ENCODE measurements at regions not wholly inside any gene's neighbourhood (a gene's known extent, or its start where the extent isn't known, plus 50 kb on each side); places are given as distances from the start of the nearest gene placed in this dataset.

DNA sequence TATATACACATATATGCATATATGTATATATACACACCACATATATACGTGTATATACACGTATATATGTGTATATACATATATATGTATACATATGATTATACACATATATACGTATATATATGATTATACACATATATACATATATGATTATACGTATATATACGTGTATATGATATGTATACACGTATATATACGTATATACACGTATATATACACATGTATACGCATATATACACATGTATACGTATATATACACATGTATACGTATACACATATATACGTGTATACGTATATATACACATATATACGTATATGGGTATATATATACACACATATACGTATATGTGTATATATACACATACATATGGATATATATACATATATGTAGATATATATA lies 62.1 kb upstream of the HMGXB4 start:
- Histone ChIP-seq H3K4me2 (no peak overlapping the region), H3K4me1 (no peaks in the 10 kb centered on the region), H3K36me3 (no peaks in the 10 kb centered on the region), H4K20me1 (no peaks in the 10 kb centered on the region), H3K9ac (no peak overlapping the region), H3K4me3 (no peak overlapping the region), H3K27me3 (no peaks in the 10 kb centered on the region), H3K27ac (no peak overlapping the region), H3K9me3 (replicated peaks in 1 of 11) (peaks cover 4 to 19% (median 9%) of the 10 kb centered on the region in 11 experiments; a peak in 21 of 22 replicates)
- no peak for TF ChIP-seq Cebpa-rat (IDR thresholded peaks at IDR 0.05)

DNA sequence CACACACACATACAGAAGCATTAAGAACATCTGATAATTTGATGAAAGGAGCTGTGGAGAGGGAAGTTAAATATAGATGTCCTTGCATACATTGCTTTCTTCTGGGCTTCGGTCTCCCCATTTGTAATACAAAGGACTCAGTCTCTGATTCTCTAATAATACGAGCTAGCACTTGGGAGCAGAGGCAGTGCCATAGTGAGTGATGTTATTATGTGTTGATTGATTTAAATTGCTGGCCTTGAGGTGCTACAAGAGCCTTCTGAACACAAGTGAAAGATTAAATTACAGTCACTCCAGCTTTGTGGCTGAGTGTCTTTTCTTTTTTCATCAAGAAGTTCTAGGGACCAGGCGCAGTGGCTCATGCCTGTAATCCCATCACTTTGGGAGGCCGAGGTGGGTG lies 61.5 kb upstream of the HMGXB4 start:
- Histone ChIP-seq H3K9ac (no peak overlapping the region), H3K4me2 (no peak overlapping the region), H3K9me3 (replicated peaks in 1 of 11) (peaks cover 0 to 13% (median 4%) of the 10 kb centered on the region in 11 experiments; a peak in 17 of 22 replicates), H4K20me1 (no peaks in the 10 kb centered on the region), H3K27me3 (no peaks in the 10 kb centered on the region), H3K27ac (no peak overlapping the region), H3K4me3 (no peak overlapping the region), H3K36me3 (no peaks in the 10 kb centered on the region), H3K4me1 (no peaks in the 10 kb centered on the region)
- no peak for TF ChIP-seq Cebpa-rat (IDR thresholded peaks at IDR 0.05)

DNA sequence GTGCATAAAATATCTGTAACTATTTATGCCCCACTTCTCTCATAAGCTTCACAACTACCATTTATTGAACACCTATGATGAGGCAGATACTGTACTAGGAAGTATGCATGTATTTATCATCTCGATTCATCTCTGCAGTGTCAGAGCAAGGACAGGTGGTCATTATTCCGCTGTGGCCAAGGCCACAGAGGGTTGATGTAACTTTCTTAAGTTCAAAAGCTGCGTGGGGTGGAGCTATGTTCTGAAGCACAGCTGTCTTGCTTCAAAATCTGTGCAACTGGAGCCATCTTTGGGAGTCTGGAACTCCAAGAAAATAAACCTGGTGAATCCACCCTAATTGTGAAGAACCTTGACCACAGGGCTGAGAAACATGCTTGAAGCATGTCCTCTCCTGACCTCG lies 60.2 kb upstream of the HMGXB4 start:
- Histone ChIP-seq H3K4me3 (no peak overlapping the region), H3K4me1 (no peaks in the 10 kb centered on the region), H3K27me3 (no peaks in the 10 kb centered on the region), H3K9ac (no peak overlapping the region), H3K4me2 (no peak overlapping the region), H3K27ac (no peak overlapping the region), H3K9me3 (replicated peaks in 1 of 11) (peaks cover 0 to 10% (median 0%) of the 10 kb centered on the region in 11 experiments; a peak in 7 of 22 replicates), H4K20me1 (no peaks in the 10 kb centered on the region), H3K36me3 (no peaks in the 10 kb centered on the region)
- no peak for TF ChIP-seq Cebpa-rat (IDR thresholded peaks at IDR 0.05)

DNA sequence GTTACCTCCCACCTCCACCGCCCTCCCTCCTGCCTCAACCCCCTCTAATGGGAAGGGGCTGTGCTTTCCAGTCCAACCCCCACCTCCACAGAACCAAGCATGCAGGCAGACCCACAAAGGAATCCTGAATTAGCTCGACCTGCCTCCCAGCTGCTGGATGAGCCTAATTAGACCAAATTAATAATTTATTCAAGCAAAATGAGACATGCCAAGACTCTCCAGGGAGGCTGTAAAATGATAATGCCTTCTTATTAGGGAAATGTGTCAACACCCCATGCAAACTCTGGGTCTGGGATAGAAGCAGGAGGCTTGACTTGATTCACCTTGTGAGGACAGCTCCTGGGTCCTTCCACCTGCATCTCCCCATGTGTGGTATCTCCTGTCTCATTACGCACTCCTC lies 59.4 kb upstream of the HMGXB4 start:
- no peak for TF ChIP-seq Cebpa-rat (IDR thresholded peaks at IDR 0.05)
- Histone ChIP-seq H3K9me3 (replicated peaks in 1 of 11) (peaks cover 0 to 3% (median 0%) of the 10 kb centered on the region in 11 experiments; a peak in 4 of 22 replicates), H3K27me3 (no peaks in the 10 kb centered on the region), H3K4me2 (0 out of 22 replicates have a peak overlapping the region, but pooled peaks of 1 of the 11 experiments have one; percentile 9), H3K4me1 (no peaks in the 10 kb centered on the region), H3K27ac (no peak overlapping the region), H3K36me3 (no peaks in the 10 kb centered on the region), H3K9ac (no peak overlapping the region), H3K4me3 (no peak overlapping the region), H4K20me1 (no peaks in the 10 kb centered on the region)

DNA sequence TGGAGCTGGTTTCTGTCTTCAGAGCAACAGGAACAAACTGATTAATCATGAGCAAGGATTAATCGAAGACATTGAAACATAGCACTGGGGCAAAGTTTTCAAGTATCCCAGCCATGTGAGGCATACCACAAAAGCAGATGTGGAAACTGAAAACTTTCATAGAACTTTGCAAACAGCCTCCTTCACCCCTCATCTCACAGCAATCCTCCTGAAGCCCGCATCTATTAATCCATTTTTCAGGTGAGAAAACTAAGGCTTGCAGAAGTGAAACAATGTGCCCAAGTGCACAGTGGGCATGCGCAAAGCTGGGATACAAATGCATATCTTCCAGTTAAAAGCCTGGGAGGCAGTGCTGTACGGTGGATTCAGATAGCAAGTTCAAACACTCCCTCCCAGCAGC lies 58.6 kb upstream of the HMGXB4 start:
- Histone ChIP-seq H3K4me1 (no peaks in the 10 kb centered on the region), H3K4me3 (no peak overlapping the region), H3K27me3 (no peaks in the 10 kb centered on the region), H3K4me2 (no peak overlapping the region), H4K20me1 (no peaks in the 10 kb centered on the region), H3K9ac (no peak overlapping the region), H3K36me3 (no peaks in the 10 kb centered on the region), H3K9me3 (replicated peaks in 1 of 11) (no peaks in the 10 kb centered on the region; a peak in 1 of 22 replicates), H3K27ac (no peak overlapping the region)
- TF ChIP-seq Cebpa-rat (IDR thresholded peaks at IDR 0.05): no peak

DNA sequence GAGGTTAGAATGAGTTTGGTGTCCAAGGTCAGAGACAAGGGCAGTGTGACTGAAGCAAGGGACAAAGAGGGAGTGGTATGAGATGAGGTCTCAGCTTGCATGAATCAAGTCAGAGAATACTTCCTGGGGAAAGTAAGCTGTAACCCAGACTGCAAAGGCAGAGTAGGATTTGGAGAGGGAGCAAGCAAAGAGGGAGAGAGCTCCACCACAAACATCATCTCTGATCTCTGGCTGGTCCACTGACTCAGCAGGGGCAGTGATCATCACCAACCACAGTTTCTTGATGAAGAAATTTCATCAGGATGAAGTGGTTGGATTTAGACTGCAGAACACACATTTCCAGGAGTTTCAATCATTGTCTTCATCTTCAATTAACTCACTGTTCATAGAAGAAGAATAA lies 54.9 kb upstream of the HMGXB4 start:
- no peaks in the 10 kb centered on the region for H3K27me3 ChIP-seq
- no peaks in the 10 kb centered on the region for H4K20me1 ChIP-seq
- no peaks in the 10 kb centered on the region for H3K36me3 ChIP-seq
- H3K4me3 ChIP-seq: no peak overlapping the region
- H3K4me2 ChIP-seq: no peak overlapping the region
- no peaks in the 10 kb centered on the region for H3K4me1 ChIP-seq
- no peak overlapping the region for H3K27ac ChIP-seq
- H3K9me3 ChIP-seq (replicated peaks in 1 of 11): no peaks in the 10 kb centered on the region; a peak in 1 of 22 replicates
- TF ChIP-seq Cebpa-rat (IDR thresholded peaks at IDR 0.05): no peak
- no peak overlapping the region for H3K9ac ChIP-seq

DNA sequence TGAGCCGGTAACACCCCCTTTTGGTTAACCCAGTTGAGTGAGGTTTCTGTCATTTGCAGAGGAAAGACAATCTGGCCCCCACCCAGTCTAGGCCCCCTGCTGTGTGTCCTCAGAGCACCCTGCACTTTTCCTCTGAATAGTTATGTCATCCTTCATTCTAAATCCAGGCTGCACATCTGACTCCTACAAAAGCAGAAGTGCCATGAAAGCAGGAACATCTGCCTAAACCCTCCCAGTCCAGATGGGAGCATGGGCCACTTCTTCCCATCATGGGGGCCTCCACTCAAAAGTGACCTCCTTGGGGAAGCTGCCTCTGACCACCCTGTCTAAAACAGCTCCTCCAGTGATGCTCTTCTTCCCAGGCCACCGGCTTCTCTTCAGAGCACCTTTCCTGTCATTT lies 53.7 kb upstream of the HMGXB4 start:
- TF ChIP-seq Cebpa-rat (IDR thresholded peaks at IDR 0.05): no peak

DNA sequence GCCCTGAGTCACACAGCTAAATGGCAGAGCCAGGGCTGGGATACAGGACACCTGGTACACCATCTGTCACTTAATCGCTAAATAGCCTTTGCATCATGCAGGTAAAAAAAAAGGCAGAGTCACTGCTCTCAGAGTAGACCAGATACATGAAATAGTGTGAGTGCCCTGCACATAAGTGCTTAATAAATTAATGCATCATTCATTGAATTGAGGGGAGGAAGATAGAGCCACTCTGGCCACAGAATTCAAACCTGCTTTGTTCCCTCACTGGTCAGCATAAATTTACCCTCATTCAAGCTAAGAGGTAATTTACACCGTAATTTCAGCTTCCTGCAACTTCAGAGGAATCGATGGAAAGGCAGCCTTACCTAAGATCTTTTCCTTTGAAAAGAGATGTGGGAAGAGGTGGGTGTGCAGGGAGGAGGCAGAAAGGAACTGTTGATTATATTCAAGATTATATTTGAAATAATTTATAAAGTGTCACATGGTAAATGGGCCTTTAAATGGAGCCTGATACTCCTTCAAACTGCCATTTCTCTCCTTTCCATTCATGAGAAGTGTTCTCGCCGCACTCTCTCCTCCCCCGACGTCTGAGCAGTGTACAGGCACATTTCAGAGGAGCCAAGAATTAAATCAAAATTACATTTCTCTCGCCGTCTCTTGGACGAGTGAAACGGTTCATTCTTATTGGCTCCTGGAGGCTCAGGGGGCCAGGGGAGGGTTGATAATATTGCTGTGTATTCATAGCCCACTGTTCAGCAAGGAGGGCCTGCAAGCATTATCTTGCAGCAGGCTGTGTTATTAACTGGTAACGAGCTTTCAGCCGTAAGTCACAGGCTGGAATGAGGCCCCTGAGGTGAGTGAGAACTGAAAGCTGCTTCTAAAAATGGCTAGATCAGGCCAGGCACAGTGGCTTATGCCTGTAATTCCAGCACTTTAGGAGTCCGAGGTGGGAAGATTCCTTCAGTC lies 52.2 kb upstream of the HMGXB4 start:
- H3K27me3 ChIP-seq: no peaks in the 10 kb centered on the region
- no peaks in the 10 kb centered on the region for H4K20me1 ChIP-seq
- no peaks in the 10 kb centered on the region; a peak in 1 of 22 replicates for H3K9me3 ChIP-seq (replicated peaks in 1 of 11)
- TF ChIP-seq Cebpa-rat (IDR thresholded peaks at IDR 0.05): no peak
- no peak overlapping the region for H3K9ac ChIP-seq
- H3K27ac ChIP-seq: no peak overlapping the region
- H3K4me3 ChIP-seq: no peak overlapping the region
- H3K4me2 ChIP-seq: no peak overlapping the region
- no peaks in the 10 kb centered on the region for H3K4me1 ChIP-seq
- H3K36me3 ChIP-seq: no peaks in the 10 kb centered on the region

More for the DNA sequence above, 53.7 kb upstream of the HMGXB4 start:
- no peaks in the 10 kb centered on the region for H3K36me3 ChIP-seq
- H4K20me1 ChIP-seq: no peaks in the 10 kb centered on the region
- no peak overlapping the region for H3K27ac ChIP-seq
- no peaks in the 10 kb centered on the region for H3K27me3 ChIP-seq
- H3K9ac ChIP-seq: no peak overlapping the region
- no peak overlapping the region; a peak in 1 of 22 replicates for H3K4me2 ChIP-seq
- H3K4me1 ChIP-seq: no peaks in the 10 kb centered on the region
- no peak overlapping the region for H3K4me3 ChIP-seq
- no peaks in the 10 kb centered on the region; a peak in 1 of 22 replicates for H3K9me3 ChIP-seq (replicated peaks in 1 of 11)

DNA sequence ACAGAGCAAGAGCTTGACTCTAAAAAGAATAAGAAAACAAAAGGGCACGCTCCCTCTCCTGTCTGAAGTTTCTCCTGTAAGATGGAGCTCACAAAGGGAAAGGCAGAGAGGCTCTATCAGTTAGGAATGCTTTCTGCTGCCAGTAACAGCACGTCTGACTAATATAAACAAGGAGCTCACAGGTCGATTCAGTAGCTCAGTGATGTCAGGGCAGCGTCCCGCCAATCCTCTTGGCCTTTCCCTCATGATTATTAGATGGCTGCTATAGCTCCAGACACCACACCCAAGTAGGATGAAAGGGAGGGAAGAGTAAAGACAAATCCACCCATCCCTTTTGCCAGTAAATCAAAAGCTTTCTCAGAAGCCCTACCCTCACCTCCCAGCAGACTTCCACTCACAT lies 51.3 kb upstream of the HMGXB4 start:
- no peak overlapping the region for H3K4me3 ChIP-seq
- H3K27ac ChIP-seq: no peak overlapping the region
- no peaks in the 10 kb centered on the region for H3K4me1 ChIP-seq
- no peak for TF ChIP-seq Cebpa-rat (IDR thresholded peaks at IDR 0.05)
- no peaks in the 10 kb centered on the region; a peak in 1 of 22 replicates for H3K9me3 ChIP-seq (replicated peaks in 1 of 11)
- H3K36me3 ChIP-seq: no peaks in the 10 kb centered on the region
- no peaks in the 10 kb centered on the region for H3K27me3 ChIP-seq
- no peaks in the 10 kb centered on the region for H4K20me1 ChIP-seq
- H3K4me2 ChIP-seq: no peak overlapping the region
- H3K9ac ChIP-seq: no peak overlapping the region

DNA sequence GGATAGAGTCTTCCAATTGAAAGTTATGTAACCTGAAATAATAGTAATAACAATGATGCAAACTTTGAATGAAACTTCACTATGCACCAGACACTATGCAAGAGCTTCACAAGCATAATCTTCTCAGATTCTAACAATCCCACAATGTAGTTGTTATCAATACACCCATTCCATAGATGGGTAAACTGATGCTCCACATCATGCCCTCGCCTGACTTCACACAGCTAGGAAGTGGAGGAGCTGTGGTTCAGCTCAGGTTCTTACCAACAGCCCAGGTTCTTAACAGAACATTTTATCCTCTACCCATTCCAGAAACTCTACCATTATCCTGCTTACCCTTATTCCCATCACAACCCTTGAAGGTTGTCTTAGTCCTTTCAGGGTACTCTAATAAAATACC lies 50.4 kb upstream of the HMGXB4 start:
- Histone ChIP-seq H3K4me3 (no peak overlapping the region), H3K4me2 (no peak overlapping the region), H3K4me1 (no peaks in the 10 kb centered on the region), H3K27ac (no peak overlapping the region), H3K27me3 (no peaks in the 10 kb centered on the region), H3K9ac (no peak overlapping the region), H4K20me1 (no peaks in the 10 kb centered on the region), H3K9me3 (replicated peaks in 1 of 11) (no peaks in the 10 kb centered on the region), H3K36me3 (no peaks in the 10 kb centered on the region)
- TF ChIP-seq Cebpa-rat (IDR thresholded peaks at IDR 0.05): no peak
